Bronchial epithelial cell (primary cell): ENCODE measurements at regions not wholly inside any gene's neighbourhood (a gene's known extent, or its start where the extent isn't known, plus 50 kb on each side); places are given as distances from the start of the nearest gene placed in this dataset.
A peak's percentile ranks its signal among the peaks of the same experiment; 100 is the strongest.

ENCODE experiments used
- DNase-seq: peaks from one replicate; pipeline ENCODE4 v3.0.0-alpha.2; 2010; ENCODE audit warnings: low read depth
- FAIRE-seq: peaks from 2 replicates; lab custom pipeline; 2011; peaks lifted over from hg19 to GRCh38; lab: Jason Lieb, UNC
- H3K27me3 ChIP-seq: 2 replicates; pipeline ENCODE4 v1.5.1; 2011; ENCODE audit warnings: low read length; ENCODE audit not compliant: control insufficient read depth, insufficient read depth
- H3K36me3 ChIP-seq: 2 replicates; pipeline ENCODE4 v1.5.1; 2011; ENCODE audit warnings: low read length; ENCODE audit not compliant: control insufficient read depth, insufficient read depth
- H3K4me3 ChIP-seq: 2 replicates; pipeline ENCODE4 v1.5.1; 2011; ENCODE audit warnings: mild to moderate bottlenecking, low read depth, low read length, control low read depth
- TF ChIP-seq, protein P1 (sequence below): IDR thresholded peaks from 2 replicates; pipeline ENCODE4 v1.5.1; 2011; ENCODE audit warnings: mild to moderate bottlenecking, moderate library complexity, low read length, control low read depth, inconsistent platforms; ENCODE audit not compliant: insufficient read depth, severe bottlenecking

DNA sequence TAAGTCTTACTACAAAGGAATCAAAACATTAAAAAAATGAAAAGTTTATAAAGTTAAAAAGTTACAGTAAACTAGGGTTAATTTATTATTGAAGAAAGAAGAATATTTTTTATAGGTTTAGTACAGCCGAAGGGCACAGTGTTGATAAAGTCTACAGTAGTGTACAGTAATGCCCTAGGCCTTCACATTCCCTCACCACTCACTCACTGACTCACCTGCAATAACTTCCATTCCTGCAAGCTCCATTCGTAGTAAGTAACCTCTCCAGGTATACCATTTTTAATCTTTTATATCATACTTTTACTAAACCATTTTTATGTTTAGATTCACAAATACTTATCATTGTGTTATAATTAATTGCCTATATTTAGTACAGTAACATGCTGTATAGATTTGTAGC is 307.5 kb upstream of the FAM241A start:
- H3K4me3 ChIP-seq, result no peak overlapping the region
- DNase-seq (peak; percentile 21), FAIRE-seq (no peak)
- peaks cover 1% of the 10 kb centered on the region for H3K27me3 ChIP-seq
- no peaks in the 10 kb centered on the region for H3K36me3 ChIP-seq
- TF ChIP-seq, protein P1, sequence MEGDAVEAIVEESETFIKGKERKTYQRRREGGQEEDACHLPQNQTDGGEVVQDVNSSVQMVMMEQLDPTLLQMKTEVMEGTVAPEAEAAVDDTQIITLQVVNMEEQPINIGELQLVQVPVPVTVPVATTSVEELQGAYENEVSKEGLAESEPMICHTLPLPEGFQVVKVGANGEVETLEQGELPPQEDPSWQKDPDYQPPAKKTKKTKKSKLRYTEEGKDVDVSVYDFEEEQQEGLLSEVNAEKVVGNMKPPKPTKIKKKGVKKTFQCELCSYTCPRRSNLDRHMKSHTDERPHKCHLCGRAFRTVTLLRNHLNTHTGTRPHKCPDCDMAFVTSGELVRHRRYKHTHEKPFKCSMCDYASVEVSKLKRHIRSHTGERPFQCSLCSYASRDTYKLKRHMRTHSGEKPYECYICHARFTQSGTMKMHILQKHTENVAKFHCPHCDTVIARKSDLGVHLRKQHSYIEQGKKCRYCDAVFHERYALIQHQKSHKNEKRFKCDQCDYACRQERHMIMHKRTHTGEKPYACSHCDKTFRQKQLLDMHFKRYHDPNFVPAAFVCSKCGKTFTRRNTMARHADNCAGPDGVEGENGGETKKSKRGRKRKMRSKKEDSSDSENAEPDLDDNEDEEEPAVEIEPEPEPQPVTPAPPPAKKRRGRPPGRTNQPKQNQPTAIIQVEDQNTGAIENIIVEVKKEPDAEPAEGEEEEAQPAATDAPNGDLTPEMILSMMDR, result no peak

DNA sequence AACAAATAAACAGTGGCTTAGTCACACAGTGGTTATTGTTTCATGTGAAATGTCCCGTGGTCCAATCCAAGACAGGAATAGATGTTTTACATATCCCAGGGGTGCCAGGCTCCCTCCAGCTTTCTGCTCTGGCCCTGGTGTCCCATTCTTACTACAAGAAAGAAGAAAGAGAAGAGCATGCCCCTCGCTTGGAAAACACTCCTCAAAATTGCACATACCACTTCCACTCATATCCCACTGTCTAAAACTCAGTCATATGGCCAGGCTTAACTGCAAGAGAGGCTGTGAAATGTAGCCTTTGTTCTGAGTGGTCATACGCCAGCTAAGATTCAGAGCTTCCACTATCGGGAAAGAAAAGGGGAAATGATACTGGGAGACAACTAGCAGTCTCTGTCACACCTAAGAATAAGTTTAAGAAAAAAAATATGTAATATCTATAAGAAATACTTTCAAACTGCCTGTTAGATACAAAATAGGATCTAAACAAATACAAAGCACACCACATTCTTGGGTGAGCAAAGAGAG is 306.8 kb upstream of the FAM241A start:
- FAIRE-seq, result no peak
- Histone ChIP-seq H3K4me3 (no peak overlapping the region), H3K36me3 (no peaks in the 10 kb centered on the region), H3K27me3 (peaks cover 1% of the 10 kb centered on the region)
- TF ChIP-seq, protein P1, result no peak
- DNase-seq, result no peak

GRCh38 chr4:111839141-111839540 is 306.1 kb upstream of the FAM241A start:
- Histone ChIP-seq H3K36me3 (no peaks in the 10 kb centered on the region), H3K27me3 (peaks cover 1% of the 10 kb centered on the region), H3K4me3 (no peak overlapping the region)
- FAIRE-seq (no peak), DNase-seq (no peak)
- TF ChIP-seq, protein P1, result no peak

DNA sequence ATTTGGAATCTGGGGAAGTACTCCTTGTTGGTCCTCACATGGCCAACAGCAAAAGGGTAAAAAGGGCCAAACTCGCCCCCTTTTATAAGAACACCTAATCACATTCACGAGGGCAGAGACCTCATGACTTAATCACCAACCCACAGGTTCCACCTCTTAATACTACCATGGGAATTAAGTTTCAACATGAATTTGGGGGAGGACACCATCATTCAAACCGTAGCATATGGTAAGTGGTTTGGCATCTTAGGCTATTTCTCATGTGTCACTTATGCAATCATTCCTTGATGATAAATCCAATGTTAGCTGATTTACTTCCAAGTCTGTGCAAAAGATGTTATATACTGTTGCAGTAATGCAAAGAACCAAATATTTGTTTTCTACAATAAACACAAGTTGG is 302.9 kb upstream of the FAM241A start:
- no peak overlapping the region for H3K4me3 ChIP-seq
- H3K36me3 ChIP-seq, result no peaks in the 10 kb centered on the region
- TF ChIP-seq, protein P1, result no peak
- peaks cover 1% of the 10 kb centered on the region for H3K27me3 ChIP-seq
- no peak for FAIRE-seq
- peak; percentile 31 for DNase-seq

- Histone ChIP-seq H3K36me3 (no peaks in the 10 kb centered on the region), H3K4me3 (no peak overlapping the region), H3K27me3 (no peaks in the 10 kb centered on the region)
- TF ChIP-seq, protein P1, result no peak
- FAIRE-seq, result peak; percentile 50
- no peak for DNase-seq
Observed at GRCh38 chr4:111847296-111848008, 297.8 kb upstream of the FAM241A start.
